ENCODE measurements at regions not wholly inside any gene's neighbourhood (a gene's known extent, or its start where the extent isn't known, plus 50 kb on each side); places are given as distances from the start of the nearest gene placed in this dataset.

- Histone ChIP-seq H3K4me3 (ENCODE audit: extremely low read depth in 1 of 4, insufficient read depth in 2 of 4, low read depth in 3 of 4, low read length in 4 of 4) (no peak overlapping the region), H3K9ac (replicated peaks in 1 of 4; ENCODE audit: extremely low read depth in 1 of 4, low read depth in 3 of 4, low read length in 3 of 4) (no peak overlapping the region), H2BK120ac (replicated peaks; ENCODE audit: low read depth, low read length) (no peak overlapping the region), H3K14ac (ENCODE audit: insufficient read length) (no peak overlapping the region), H2BK20ac (ENCODE audit: low read length) (no peak overlapping the region), H3K4me2 (ENCODE audit: insufficient read depth in 1 of 2, low read depth in 2 of 2, low read length in 2 of 2) (no peak overlapping the region), H3K18ac (ENCODE audit: extremely low read depth, low read length) (no peak overlapping the region), H3K23ac (ENCODE audit: insufficient read length) (no peak overlapping the region), H3K4ac (replicated peaks; ENCODE audit: insufficient read length, low read depth, low read length) (no peak overlapping the region), H3K27me3 (replicated peaks in 1 of 4; ENCODE audit: control insufficient read depth in 3 of 4, extremely low read depth in 1 of 4, insufficient read depth in 3 of 4, low read length in 3 of 4) (no peaks in the 10 kb centered on the region), H3K9me3 (ENCODE audit: insufficient read depth in 2 of 2, low read depth in 1 of 2, low read length in 1 of 2) (no peaks in the 10 kb centered on the region), H3K4me1 (replicated peaks in 1 of 4; ENCODE audit: control insufficient read depth in 3 of 4, insufficient read depth in 4 of 4, low read length in 3 of 4) (no peaks in the 10 kb centered on the region), H2AFZ (ENCODE audit: low read length) (0 out of 2 replicates have a peak overlapping the region, but pooled peaks have one; percentile 40), H2AK5ac (ENCODE audit: low read depth, low read length) (no peak overlapping the region), H2BK5ac (ENCODE audit: low read depth, low read length) (no peak overlapping the region), H3K36me3 (ENCODE audit: control insufficient read depth in 2 of 4, insufficient read depth in 4 of 4, low read length in 3 of 4) (no peaks in the 10 kb centered on the region), H4K8ac (ENCODE audit: extremely low read depth, insufficient read depth, low read length) (no peak overlapping the region), H4K20me1 (replicated peaks in 1 of 2; ENCODE audit: control insufficient read depth in 1 of 2, insufficient read depth in 2 of 2, low read length in 2 of 2) (no peaks in the 10 kb centered on the region), H3K56ac (replicated peaks; ENCODE audit: insufficient read length, low read depth, low read length) (no peak overlapping the region), H3K79me1 (ENCODE audit: low read depth, low read length) (no peaks in the 10 kb centered on the region), H3K79me2 (ENCODE audit: control insufficient read depth in 1 of 2, insufficient read depth in 2 of 2, low read length in 2 of 2) (no peaks in the 10 kb centered on the region), H3K23me2 (ENCODE audit: low read depth, low read length) (no peaks in the 10 kb centered on the region; the same call in 1 of the 2 replicates), H3K27ac (ENCODE audit: low read depth, low read length) (no peak overlapping the region), H2BK15ac (ENCODE audit: low read length) (no peak overlapping the region), H2BK12ac (ENCODE audit: low read depth, low read length) (no peak overlapping the region), H4K5ac (ENCODE audit: insufficient read length, low read depth, low read length) (no peak overlapping the region), H4K91ac (replicated peaks; ENCODE audit: insufficient read length, low read length) (no peak overlapping the region)
- DNase-seq (ENCODE audit: low read depth in 1 of 2, low spot score in 2 of 2) (no peak), FAIRE-seq (no peak)
- POLR2A ChIA-PET (ENCODE audit: partially characterized antibody): no interaction called here
- CTCF ChIA-PET (ENCODE audit: partially characterized antibody): interaction anchor here (0.6 kb wide), 1 partner anchor 13 kb away, joined by 3 read pairs; no protein-coding TSS in a partner anchor
- 86% methylated on average over 13 of the region's 13 CpGs; no CpG with 5 or more reads in 1 of the 2 experiments for WGBS, 2 experiments (ENCODE audit: extremely low coverage in 1 of 2, insufficient coverage in 1 of 2, insufficient read length in 1 of 2, insufficient replicate concordance in 2 of 2, low coverage in 1 of 2, low lambda C conversion rate in 2 of 2, missing lambda C conversion rate in 1 of 2)
- TF ChIP-seq FOSL1 (IDR thresholded peaks at IDR 0.05; ENCODE audit: insufficient read depth, low read depth, low read length) (no peak), KDM1A (IDR thresholded peaks at IDR 0.05; ENCODE audit: borderline replicate concordance, low read length) (no peak), POU5F1 (IDR thresholded peaks at IDR 0.05; ENCODE audit: low read depth, low read length) (no peak), POLR2AphosphoS5 (IDR thresholded peaks at IDR 0.05; ENCODE audit: low read depth, low read length) (no peak), KDM5A (IDR thresholded peaks at IDR 0.05; ENCODE audit: low read length) (no peak), SUZ12 (IDR thresholded peaks at IDR 0.05; ENCODE audit: low read length) (no peak), POLR2A (IDR thresholded peaks at IDR 0.05; ENCODE audit: control extremely low read depth in 1 of 2, low read depth in 2 of 2, low read length in 2 of 2) (no peak), YY1 (IDR thresholded peaks at IDR 0.05; ENCODE audit: low read depth, low read length) (no peak), EZH2 (IDR thresholded peaks at IDR 0.05; ENCODE audit: low read depth, low read length, severe bottlenecking) (no peak), ATF3 (IDR thresholded peaks at IDR 0.05; ENCODE audit: insufficient read depth, low read depth, low read length) (no peak)
- TF ChIP-seq, protein P1, sequence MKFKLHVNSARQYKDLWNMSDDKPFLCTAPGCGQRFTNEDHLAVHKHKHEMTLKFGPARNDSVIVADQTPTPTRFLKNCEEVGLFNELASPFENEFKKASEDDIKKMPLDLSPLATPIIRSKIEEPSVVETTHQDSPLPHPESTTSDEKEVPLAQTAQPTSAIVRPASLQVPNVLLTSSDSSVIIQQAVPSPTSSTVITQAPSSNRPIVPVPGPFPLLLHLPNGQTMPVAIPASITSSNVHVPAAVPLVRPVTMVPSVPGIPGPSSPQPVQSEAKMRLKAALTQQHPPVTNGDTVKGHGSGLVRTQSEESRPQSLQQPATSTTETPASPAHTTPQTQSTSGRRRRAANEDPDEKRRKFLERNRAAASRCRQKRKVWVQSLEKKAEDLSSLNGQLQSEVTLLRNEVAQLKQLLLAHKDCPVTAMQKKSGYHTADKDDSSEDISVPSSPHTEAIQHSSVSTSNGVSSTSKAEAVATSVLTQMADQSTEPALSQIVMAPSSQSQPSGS (IDR thresholded peaks at IDR 0.05; ENCODE audit: low read length): no peak
Observed at GRCh38 chr7:51680594-51681399, 364.2 kb upstream of the COBL start.

Data from H1 (cell line).